HG02840 (cell line): ENCODE measurements at regions not wholly inside any gene's neighbourhood (a gene's known extent, or its start where the extent isn't known, plus 50 kb on each side); places are given as distances from the start of the nearest gene placed in this dataset.
"Not testable (repeated sequence)": the region's sequence is repeated elsewhere in the genome, so short reads cannot be mapped to it uniquely, and the experiment has no call there.

Experiments
- ATAC-seq: cut with Tn5 transposase; IDR thresholded peaks from one replicate; pipeline ENCODE4 v1.9.1; 2021; ENCODE audit warnings: mild to moderate bottlenecking, moderate library complexity, moderate number of reproducible peaks; ENCODE audit not compliant: unreplicated experiment, low FRiP score

DNA sequence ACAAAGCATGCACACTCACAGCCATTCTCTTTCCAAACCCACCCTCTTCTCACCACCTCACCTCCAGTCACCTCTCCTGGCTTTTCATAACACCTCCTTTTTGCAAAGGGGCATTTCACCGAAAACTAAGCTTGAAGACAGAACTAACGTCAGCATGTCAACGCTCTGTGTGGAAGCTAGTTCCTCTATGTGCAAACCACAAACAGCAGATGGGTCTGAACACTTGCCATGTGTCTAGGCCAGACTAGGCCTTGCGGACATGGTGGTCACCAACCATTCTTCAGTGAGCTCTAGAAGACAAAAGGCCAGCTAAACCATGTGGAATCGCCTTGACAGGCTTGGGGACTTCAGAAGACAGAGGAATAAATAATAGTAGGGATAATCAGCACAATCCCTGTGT lies 148.5 kb downstream of the TXNL1 start:
- no peak for ATAC-seq

GRCh38 chr18:56488739-56489138 lies 149.7 kb downstream of the TXNL1 start:
- no peak for ATAC-seq

DNA sequence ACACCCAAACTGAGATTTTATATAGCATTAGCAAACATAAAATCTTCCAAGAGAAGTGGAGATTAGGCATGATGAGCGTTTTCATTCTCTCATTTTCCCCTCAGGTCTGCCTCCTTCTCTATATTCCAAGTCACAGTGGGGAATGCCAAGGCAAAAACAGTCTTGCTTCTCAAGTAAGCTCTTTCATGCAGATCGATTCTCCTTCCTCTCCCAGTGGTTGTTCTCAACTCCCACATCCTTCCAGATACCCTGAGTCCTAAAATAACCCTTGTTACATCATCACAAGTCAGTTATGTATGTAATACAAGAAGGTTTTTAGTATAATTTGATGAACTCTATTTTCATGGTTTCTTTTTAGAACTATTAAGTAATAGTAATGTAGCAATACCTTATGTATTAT lies 150.6 kb downstream of the TXNL1 start:
- ATAC-seq, result no peak

DNA sequence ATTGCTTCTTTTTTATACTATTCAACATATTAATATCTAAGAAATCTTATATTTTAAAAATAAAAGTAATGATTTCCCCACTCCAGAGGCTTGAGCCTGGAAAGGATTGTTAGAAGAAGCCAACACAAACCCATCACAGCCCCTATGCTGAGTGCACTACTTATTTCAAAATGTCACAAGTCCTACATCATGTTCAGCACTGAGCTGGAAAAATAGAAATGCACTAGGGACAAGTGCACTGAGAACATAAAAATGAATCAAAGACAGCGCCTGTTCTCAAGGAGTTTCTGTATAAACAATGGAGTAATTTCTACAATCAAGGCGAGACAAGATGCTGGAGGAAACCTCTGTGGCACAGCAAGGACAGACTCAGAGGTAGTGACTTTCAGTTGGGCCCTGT lies 155.0 kb downstream of the TXNL1 start:
- ATAC-seq, result no peak

GRCh38 chr18:56482813-56483212 lies 155.6 kb downstream of the TXNL1 start:
- ATAC-seq, result not testable (repeated sequence)

- ATAC-seq, result no peak
Observed at GRCh38 chr18:56481751-56482150, 156.6 kb downstream of the TXNL1 start.

DNA sequence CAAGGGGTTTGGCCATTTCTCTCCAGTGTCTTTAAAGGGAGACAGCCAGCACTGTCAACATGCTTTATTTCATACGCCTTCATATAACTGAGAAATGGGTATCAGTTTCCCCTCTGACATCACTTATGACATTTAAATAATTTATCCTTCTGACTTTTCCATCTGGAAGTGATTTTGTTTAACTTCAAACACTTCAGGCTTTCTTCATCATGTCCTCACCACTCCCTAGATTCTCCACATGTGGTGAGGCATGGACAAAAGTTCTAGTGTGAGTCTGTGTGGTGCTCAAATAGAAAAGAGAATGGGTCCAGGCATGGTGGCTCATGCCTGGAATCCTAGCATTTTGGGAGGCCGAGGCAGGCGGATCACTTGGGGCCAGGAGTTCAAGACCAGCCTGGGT lies 158.6 kb downstream of the TXNL1 start:
- no peak for ATAC-seq

DNA sequence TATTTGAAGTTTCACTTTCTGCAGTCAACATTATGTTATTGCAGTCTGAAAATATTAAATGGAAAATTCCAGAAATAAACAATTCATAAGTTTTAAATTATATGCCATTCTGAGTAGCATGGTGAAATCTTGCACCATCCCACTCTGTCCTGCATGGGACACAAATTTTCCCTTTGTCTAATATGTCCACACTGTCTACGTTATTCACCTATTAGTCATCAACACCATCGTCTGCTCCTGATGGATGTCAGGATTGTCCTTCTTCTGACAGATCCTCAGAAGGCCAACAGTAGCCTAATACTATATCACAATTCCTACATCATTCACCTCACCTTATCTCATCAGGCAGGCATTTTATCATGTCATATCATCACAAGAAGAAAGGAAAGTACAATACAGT lies 163.1 kb downstream of the TXNL1 start:
- ATAC-seq, result no peak

GRCh38 chr18:56473400-56474024 lies 164.9 kb downstream of the TXNL1 start:
- no peak for ATAC-seq

GRCh38 chr18:56470406-56471351 lies 167.7 kb downstream of the TXNL1 start:
- no peak for ATAC-seq

DNA sequence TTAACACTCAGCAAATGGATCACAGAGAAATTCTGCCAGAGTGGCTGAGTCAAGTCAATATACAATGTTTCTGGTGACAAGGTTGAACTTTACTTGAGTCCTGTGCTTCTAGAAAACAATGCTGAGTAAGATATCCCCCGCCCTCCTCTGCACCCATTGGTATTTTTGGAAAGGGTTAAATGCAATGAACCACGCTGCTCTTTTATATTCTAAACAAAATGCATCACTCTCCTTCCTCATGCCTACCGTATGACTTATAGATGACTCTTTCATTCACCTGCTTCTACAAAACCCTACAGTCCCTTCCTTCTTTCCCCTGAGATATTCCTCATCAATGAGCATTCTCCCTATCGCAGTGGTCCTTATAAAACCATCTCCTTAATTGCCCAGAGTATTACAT lies 168.8 kb downstream of the TXNL1 start:
- no peak for ATAC-seq

- no peak for ATAC-seq
Observed at GRCh38 chr18:56468396-56468795, 170.0 kb downstream of the TXNL1 start.

GRCh38 chr18:56462276-56462675 lies 176.1 kb downstream of the TXNL1 start:
- no peak for ATAC-seq

DNA sequence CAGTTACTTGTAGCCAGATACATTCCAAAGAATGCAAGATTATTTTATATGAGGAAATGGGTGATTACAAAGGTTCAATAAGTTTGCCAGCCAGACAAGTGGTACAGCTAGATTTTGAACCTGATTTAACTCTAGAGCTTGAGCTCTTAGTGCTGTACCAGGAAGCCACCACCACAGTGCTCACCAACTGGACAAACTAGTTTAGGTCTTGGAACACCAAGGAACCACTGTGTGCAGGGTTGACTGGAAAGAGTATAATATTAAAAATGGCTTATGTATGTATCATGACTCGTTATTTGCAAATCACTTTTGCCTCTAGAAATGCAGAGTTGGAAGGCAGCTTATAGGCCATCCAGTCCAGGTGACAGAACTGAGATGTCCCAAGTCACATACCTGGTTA lies 177.2 kb downstream of the TXNL1 start:
- no peak for ATAC-seq

DNA sequence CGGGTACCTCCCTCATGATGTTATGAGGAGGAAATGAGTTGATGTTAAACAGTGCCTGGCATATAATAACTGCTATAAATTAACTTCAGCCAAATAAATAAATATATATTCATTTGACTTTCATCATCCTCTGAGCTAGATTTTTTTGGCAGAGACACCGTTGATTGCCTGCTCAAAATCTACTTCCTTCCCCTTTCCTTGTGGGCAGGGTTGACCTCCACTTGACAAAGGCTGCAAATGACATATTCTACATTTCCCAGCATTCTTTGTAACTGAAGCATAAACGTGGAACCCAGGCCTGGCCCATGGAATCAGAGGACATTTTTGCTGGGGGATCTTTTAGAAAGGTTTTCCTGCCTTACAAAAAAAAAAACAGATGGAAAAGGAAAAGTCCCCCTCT lies 177.8 kb downstream of the TXNL1 start:
- ATAC-seq, result no peak

GRCh38 chr18:56458770-56459712 lies 179.4 kb downstream of the TXNL1 start:
- ATAC-seq, result no peak

GRCh38 chr18:56455874-56456273 lies 182.5 kb downstream of the TXNL1 start:
- no peak for ATAC-seq

GRCh38 chr18:56455141-56455540 lies 183.3 kb downstream of the TXNL1 start:
- no peak for ATAC-seq

DNA sequence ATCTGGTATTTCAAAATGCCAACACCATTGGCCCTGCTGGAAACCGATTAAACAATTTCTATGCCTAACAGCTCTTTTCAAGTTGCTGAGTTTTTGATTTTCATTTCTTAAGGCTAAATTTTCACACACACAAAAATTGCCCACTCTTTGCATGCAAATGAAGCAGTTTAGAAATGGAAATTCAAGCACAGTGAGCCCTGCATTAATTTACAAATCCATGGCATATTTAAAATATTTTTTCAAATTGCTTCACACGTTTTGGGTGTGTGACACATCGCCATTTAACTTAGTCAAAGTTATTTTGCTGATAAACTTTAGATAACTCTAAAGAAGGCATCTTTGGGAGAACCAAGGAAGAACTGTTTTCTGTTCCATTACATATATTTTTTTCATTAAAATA lies 184.8 kb downstream of the TXNL1 start:
- no peak for ATAC-seq

- no peak for ATAC-seq
Observed at GRCh38 chr18:56451188-56451587, 187.2 kb downstream of the TXNL1 start.

GRCh38 chr18:56448751-56449150 lies 189.6 kb downstream of the TXNL1 start:
- ATAC-seq, result no peak
